OCI-LY1 (cell line): ENCODE measurements at regions not wholly inside any gene's neighbourhood (a gene's known extent, or its start where the extent isn't known, plus 50 kb on each side); places are given as distances from the start of the nearest gene placed in this dataset.

Experiments used
- EZH2 ChIP-seq: fragments of 200-600 bp; sonication (generic), shearing (Covaris generic); IDR thresholded peaks from 2 replicates; pipeline ENCODE4 v1.8.0; 2017; ENCODE audit warnings: borderline replicate concordance, mixed run types, mild to moderate bottlenecking, antibody characterized with exemption, low read length, moderate library complexity, mixed read lengths
- TF ChIP-seq, protein P1 (sequence below): fragments of 200-600 bp; sonication (generic), shearing (Covaris generic); IDR thresholded peaks from 2 replicates; pipeline ENCODE4 v1.5.1; 2017; ENCODE audit warnings: mild to moderate bottlenecking, antibody characterized with exemption, low read length, moderate library complexity, mixed read lengths

- TF ChIP-seq, protein P1, sequence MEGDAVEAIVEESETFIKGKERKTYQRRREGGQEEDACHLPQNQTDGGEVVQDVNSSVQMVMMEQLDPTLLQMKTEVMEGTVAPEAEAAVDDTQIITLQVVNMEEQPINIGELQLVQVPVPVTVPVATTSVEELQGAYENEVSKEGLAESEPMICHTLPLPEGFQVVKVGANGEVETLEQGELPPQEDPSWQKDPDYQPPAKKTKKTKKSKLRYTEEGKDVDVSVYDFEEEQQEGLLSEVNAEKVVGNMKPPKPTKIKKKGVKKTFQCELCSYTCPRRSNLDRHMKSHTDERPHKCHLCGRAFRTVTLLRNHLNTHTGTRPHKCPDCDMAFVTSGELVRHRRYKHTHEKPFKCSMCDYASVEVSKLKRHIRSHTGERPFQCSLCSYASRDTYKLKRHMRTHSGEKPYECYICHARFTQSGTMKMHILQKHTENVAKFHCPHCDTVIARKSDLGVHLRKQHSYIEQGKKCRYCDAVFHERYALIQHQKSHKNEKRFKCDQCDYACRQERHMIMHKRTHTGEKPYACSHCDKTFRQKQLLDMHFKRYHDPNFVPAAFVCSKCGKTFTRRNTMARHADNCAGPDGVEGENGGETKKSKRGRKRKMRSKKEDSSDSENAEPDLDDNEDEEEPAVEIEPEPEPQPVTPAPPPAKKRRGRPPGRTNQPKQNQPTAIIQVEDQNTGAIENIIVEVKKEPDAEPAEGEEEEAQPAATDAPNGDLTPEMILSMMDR, result no peak
- no peak for TF ChIP-seq EZH2
These were observed 463.5 kb downstream of the QKI start for GRCh38 chr6:163877877-163878639.
